ENCODE measurements at regions not wholly inside any gene's neighbourhood (a gene's known extent, or its start where the extent isn't known, plus 50 kb on each side); places are given as distances from the start of the nearest gene placed in this dataset.
A peak's percentile ranks its signal among the peaks of the same experiment; 100 is the strongest.
"Not testable (repeated sequence)": the region's sequence is repeated elsewhere in the genome, so short reads cannot be mapped to it uniquely, and the experiment has no call there.

- peak; percentile 94 for DNase-seq
These were observed 338.1 kb downstream of the PREX1 start for GRCh38 chr20:48489656-48490055.

GRCh38 chr20:48489046-48489463 lies 338.7 kb downstream of the PREX1 start:
- DNase-seq, result no peak

GRCh38 chr20:48488334-48489034 lies 339.3 kb downstream of the PREX1 start:
- DNase-seq, result peak; percentile 86

- DNase-seq, result no peak
These were observed 341.7 kb downstream of the PREX1 start for GRCh38 chr20:48486065-48486464.

GRCh38 chr20:48485153-48485552 lies 342.6 kb downstream of the PREX1 start:
- DNase-seq, result not testable (repeated sequence)

GRCh38 chr20:48483334-48484066 lies 344.3 kb downstream of the PREX1 start:
- DNase-seq, result peak; percentile 84

GRCh38 chr20:48482790-48483189 lies 345.0 kb downstream of the PREX1 start:
- DNase-seq, result no peak

- no peak for DNase-seq
These were observed 347.5 kb downstream of the PREX1 start for GRCh38 chr20:48480216-48480772.

- DNase-seq, result no peak
These were observed 348.8 kb downstream of the PREX1 start for GRCh38 chr20:48478806-48479585.

- DNase-seq, result no peak
These were observed 349.4 kb downstream of the PREX1 start for GRCh38 chr20:48478370-48478769.

GRCh38 chr20:48476854-48477253 lies 350.9 kb downstream of the PREX1 start:
- DNase-seq, result no peak

- DNase-seq, result no peak
These were observed 353.8 kb downstream of the PREX1 start for GRCh38 chr20:48474022-48474421.

- DNase-seq, result no peak
These were observed 355.9 kb downstream of the PREX1 start for GRCh38 chr20:48471759-48472408.

GRCh38 chr20:48471176-48471575 lies 356.6 kb downstream of the PREX1 start:
- no peak for DNase-seq

GRCh38 chr20:48470141-48470540 lies 357.7 kb downstream of the PREX1 start:
- no peak for DNase-seq

- DNase-seq, result no peak
These were observed 358.8 kb downstream of the PREX1 start for GRCh38 chr20:48469026-48469425.

GRCh38 chr20:48468571-48468970 lies 359.2 kb downstream of the PREX1 start:
- DNase-seq, result no peak

- DNase-seq, result no peak
These were observed 360.2 kb downstream of the PREX1 start for GRCh38 chr20:48467622-48468021.

- DNase-seq, result no peak
These were observed 362.5 kb downstream of the PREX1 start for GRCh38 chr20:48465271-48465670.

- DNase-seq, result no peak
These were observed 363.9 kb downstream of the PREX1 start for GRCh38 chr20:48463916-48464315.

GRCh38 chr20:48463096-48463720 lies 364.6 kb downstream of the PREX1 start:
- DNase-seq, result no peak

- no peak for DNase-seq
These were observed 366.1 kb downstream of the PREX1 start for GRCh38 chr20:48461735-48462119.
